Activated CD8-positive, alpha-beta memory T cell treated with anti-CD3 and anti-CD28 coated beads, Interleukin-2, amount 50 U/mL, for 48 hours (primary cell): ENCODE measurements at regions not wholly inside any gene's neighbourhood (a gene's known extent, or its start where the extent isn't known, plus 50 kb on each side); places are given as distances from the start of the nearest gene placed in this dataset.

Experiments used
- DNase-seq: peaks from one replicate; pipeline ENCODE4 v3.0.0-alpha.2; 2020

- DNase-seq = no peak
These were observed 109.6 kb downstream of the WDR11 start for GRCh38 chr10:120960725-120961124.

DNA sequence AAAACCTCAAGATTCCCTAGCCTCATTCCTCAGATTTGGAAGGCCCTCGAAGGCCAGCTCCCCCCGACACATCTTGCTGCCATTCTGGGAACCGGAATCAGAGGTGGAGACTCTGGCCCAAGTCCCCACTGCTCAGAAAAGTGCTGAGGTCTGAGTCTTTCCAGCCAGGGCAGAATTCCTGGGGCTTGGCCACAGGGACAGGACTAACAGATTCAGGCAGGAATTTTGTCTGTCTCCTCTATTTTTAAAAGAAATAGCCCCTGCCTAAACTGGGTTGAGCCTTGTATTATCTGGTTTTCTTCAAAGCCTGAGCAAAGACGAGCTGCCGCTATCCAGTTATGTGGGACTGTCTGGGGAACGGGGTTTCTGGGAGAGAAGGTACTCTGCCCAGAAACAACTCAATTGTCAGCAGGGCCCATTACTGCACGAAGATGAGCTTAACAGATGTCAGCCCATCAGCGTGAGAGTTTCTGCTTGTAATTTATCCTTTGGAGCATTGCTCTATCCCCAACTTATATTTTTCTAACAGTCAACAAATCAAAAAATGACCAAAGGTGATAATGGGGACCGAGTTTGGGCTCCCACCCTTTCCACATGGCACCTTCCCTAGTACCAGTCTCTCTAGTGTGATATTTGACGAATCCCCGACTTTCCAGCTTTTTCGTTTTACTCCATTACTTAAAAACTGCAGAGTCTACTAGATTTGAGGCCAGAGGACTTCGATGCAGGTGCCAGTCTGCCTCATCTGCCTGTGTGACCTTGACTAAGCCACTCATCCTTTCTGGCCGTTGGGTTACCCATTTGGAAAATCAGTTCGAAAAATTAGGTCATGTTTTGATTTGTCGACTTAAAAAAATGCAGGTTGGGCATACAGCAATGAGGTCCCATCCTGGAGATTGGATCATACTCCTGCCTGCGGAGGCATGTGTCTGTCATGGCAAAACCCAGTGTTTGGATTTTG lies 110.9 kb downstream of the WDR11 start:
- no peak for DNase-seq

GRCh38 chr10:120962756-120963593 lies 111.8 kb downstream of the WDR11 start:
- DNase-seq = no peak

DNA sequence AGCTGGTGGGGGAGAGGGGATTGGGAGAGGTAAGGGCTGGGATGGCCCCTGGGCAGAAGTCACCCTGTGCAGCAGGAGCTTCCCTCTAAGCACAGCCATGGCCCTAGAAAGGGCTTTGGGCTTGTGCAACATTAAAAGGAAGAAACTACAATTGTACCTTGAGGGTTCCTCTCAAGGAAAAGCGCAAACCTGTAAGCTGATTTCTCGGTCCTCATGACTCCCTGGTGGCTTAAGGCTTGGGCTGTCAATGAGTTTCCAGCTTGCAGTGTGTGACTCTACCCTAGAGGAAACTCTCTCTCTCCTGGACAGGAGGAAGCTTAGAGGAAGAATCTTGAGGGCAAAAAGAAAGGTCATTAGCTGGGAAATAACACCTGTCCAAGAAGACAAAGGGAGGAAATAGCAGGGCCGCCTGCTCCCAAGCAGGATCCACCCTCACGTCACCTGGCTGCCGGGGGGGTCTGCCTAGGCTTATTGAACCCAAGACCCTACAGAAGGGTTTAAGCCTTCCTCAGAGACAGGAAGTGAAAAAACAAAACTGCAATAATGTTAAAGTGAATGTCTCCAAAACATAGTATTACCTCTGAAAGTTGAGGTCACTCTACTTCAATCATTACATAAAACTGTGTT lies 112.5 kb downstream of the WDR11 start:
- DNase-seq = no peak

- DNase-seq = no peak
These were observed 115.5 kb downstream of the WDR11 start for GRCh38 chr10:120966657-120967045.

GRCh38 chr10:120969219-120969645 lies 118.1 kb downstream of the WDR11 start:
- DNase-seq = no peak

DNA sequence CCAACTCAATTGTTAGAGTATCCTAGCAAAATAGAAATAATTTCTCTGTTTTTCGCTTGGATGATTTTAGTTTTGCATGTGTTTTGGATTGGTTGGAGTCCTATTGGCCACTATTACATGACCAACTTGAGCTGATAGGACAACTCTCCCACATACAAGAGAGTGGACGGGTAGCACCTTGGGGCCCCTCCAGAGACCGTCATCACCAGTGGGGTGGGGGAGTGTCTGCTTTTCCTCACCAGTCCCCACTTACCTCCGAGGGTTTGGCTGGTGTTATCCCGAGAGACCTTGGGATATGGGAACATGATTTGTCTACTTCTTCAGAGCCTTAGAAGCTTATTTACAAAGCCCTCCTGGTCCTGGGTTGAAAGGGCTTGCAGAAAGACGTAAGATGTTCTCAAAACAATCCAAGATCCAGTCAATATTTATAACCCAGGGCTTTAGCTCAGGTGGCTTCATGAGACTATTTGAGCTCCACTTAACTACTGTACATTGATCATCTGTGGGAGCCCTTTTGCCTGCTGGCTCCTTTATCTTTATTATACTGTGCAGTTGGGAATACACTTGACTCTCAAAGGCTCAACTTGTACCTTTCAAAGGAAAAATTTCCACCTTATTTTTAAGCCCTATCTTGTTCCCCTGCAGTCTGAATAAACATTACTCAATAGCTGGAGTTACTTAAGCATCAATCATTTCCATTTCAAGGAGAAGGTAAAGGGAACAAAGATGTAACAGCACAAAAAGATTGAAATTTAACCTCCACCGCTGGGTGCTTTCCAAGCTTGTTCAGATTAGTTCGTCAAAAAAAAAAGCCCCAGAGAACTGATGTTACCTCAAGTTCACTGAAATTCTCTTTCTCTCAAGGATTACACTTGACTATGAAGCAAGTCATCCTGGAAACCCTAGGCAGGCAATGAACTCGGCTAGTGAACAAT lies 119.7 kb downstream of the WDR11 start:
- no peak for DNase-seq

DNA sequence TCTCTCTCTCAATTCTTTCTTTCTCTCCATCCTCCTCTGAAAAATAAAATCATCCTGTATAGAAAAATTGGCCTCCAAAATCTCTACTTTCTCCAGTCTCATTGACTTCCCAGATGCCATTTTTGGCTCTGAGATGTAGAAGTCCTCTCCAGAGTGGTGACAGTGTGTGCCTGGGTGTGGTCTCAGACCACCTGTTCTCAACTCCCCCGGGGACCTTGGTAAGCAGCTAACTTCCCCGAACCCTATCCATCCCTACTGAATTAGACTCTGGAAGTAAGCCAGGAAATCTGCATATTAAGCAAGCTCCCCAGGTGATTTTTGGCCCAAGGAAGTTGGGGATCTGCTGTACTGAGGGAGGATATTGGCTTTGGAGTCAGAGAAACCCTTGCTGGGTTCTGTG lies 120.5 kb downstream of the WDR11 start:
- no peak for DNase-seq

GRCh38 chr10:120972259-120972658 lies 121.1 kb downstream of the WDR11 start:
- DNase-seq = no peak

- DNase-seq = no peak
These were observed 124.1 kb downstream of the WDR11 start for GRCh38 chr10:120975072-120975867.

- no peak for DNase-seq
These were observed 124.7 kb downstream of the WDR11 start for GRCh38 chr10:120975868-120976225.

DNA sequence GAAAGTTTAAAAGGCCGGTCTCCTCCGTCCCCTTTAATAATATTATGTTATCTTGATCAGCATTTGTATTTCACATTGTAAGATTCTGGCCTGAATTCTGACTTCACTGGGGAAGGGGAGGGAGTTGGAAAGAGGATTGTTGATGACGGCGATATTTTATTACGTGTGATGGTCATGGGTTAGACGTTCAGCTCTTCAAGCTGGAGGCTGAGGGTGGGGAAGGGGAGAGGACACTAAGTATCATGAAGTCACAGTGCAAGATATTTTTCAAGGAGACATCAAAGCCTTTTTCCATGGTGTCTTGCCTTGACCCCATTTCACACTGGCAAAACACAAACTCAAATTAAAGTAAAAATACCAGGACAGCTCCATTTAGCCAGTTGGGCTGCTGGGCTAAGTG lies 126.7 kb downstream of the WDR11 start:
- no peak for DNase-seq

DNA sequence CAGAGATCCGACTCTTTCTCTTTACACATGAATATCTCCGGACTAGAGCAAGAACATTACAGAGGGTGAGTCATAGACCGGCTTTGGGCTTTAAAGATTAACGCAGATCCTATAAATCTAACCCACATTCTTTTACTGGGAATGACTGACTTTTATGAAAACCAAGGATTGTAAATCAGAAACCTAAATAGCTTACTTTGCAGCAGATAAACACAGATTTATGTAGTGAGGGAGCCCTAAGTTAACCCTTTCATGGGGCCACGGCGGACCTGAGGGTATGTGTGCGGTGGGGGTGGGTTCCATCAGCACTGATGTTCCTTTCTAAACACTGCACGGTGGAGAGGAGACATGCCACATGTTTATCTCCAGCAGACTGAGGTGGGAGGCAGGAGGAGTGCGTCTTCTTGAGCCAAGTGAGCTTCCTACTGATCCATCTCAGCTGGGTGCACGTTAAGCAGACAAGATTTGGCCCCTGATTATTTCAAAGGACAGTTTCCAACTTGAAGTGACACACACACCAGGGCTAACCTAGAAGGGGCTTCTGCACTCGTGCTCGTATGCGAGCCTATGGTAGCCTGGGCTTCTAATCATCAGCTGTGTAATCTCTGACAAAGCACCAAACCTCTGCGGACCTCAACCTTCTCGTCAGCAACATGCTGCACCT lies 127.6 kb downstream of the WDR11 start:
- DNase-seq = no peak

GRCh38 chr10:120979435-120980278 lies 128.5 kb downstream of the WDR11 start:
- DNase-seq = peak; percentile 53

DNA sequence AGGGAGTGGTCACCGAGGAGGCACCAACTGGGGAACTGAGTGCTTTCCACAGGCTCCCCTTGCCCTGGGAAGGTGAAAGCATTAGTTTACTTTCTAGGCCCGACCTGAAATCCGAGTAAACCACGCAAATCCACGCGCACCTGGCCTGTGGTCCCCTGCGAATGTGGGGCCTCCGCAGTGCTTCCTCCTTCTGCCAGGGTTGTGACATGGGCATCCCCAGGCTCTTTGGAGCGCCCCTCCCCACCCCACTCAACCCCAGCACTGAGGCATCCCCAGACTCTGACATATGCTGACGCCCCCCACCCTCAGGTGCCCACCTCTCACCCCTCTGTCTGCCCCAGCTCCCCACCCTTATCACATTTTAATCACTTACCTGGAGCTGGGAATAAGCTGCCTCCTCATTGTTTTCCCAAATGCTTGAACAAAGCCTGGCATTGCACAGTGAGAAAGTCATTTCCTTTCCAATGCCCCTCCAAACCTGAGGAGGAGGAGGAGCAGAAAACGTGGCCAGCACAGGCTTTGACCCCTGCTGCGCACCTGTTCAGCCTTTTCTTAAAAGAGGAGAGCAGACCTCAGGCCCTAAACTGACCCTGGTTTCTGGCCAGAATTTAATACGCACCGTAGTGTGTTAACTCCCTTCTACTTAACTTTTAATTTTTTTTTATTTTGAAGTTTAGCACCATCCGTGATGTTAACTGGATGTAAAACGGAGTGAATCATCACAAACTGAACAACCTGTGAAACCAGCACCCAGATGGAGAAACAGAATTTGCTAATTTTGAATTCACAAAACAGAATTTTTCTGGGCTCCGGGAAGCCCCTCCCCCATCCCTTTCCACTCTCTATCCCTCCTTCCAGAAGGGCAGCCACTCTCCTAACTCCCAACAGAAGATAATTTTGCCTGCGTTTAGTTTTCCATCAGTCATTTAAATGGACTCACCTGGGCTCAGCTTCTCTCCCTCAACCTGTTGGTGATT lies 129.4 kb downstream of the WDR11 start:
- DNase-seq = no peak

- no peak for DNase-seq
These were observed 130.6 kb downstream of the WDR11 start for GRCh38 chr10:120981601-120982391.

- no peak for DNase-seq
These were observed 131.3 kb downstream of the WDR11 start for GRCh38 chr10:120982507-120982906.

GRCh38 chr10:120983721-120984120 lies 132.6 kb downstream of the WDR11 start:
- DNase-seq = no peak
